Heart left ventricle (tissue), 13 donors: ENCODE measurements at regions not wholly inside any gene's neighbourhood (a gene's known extent, or its start where the extent isn't known, plus 50 kb on each side); places are given as distances from the start of the nearest gene placed in this dataset.

ENCODE experiments used
- CTCF ChIP-seq, 12 donors: fragments of 200-600 bp; sonication (generic) in 4 of 12; IDR thresholded peaks; one replicate each; pipeline versions ENCODE4 v1.5.0 to v1.8.0; 2018 to 2022; ENCODE audit warnings: antibody characterized with exemption in 12 of 12, mild to moderate bottlenecking in 5 of 12
- POLR2A ChIP-seq, 2 donors: fragments of 450-650 bp; IDR thresholded peaks; one replicate each; pipeline ENCODE4 v1.6.1; 2017; ENCODE audit warnings: antibody characterized with exemption in 2 of 2, mild to moderate bottlenecking in 2 of 2, moderate library complexity in 2 of 2
- donor health status: ischemic (EF 13 %, LVEDD 7.1; RV severe dilation, severe dysfunction).
- donor health status: DM: no; HTN: yes; CAD: no.
- donor health status: DM: no; HTN: no; CAD: no.
- donor health status: ischemic (EF 25% LVEDD 6.9; RV normal size, moderate dysfunction).
- donor health status: ischemic (EF 25% LVEDD 5.7; RV mildly dilated, moderate dysfunction).
- donor health status: ischemic (EF 35%, LVEDD 5.7; RV mildly dilated, moderate dysfunction).
- donor health status: nonischemic (EF 11% LVEDD 7.7; RV severe dilation, severe dysfunction).
- donor health status: DM: yes; HTN: yes; CAD: no.
- donor health status: PGD.
- donor health status: ischemic (EF 29% LVEDD 5.4; RV normal size, mild dysfunction).
- donor health status: nonischemic (EF 23%, LVEDD 6.1; RV moderate dilation, normal function).

DNA sequence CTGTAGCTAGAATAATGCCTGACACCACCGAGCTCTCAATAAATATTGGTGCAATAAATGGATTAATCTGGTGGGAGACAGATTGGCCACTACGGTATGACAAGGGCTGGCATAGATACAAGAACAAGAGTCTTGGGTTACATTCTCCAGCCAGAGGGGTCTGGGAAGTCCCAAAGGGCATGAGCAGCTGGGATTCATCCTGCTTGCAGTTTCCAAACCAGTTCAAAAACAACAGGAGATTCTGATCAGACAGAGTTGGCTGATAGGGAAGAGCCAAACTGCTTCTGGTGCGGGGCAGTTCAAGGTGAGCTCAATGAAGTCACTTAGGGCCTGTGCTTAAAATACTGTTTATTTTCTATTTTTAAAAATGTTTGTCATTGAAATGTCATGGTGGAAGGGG lies 266.9 kb downstream of the TNS1 start:
- TF ChIP-seq CTCF (IDR thresholded peaks at IDR 0.05) (no peak), POLR2A (IDR thresholded peaks at IDR 0.05) (no peak)
